Stomach (tissue), 4 donors: ENCODE measurements at regions not wholly inside any gene's neighbourhood (a gene's known extent, or its start where the extent isn't known, plus 50 kb on each side); places are given as distances from the start of the nearest gene placed in this dataset.

Experiments used
- POLR2AphosphoS5 ChIP-seq, 3 donors: sonication (generic); formaldehyde crosslinking; IDR thresholded peaks; one replicate each; pipeline ENCODE4 v1.6.1; 2016; ENCODE audit warnings: antibody characterized with exemption in 3 of 3
- TF ChIP-seq, protein P1 (sequence below), 7 experiments: fragments of 450-650 bp in 4 of 7; fragments of 200-600 bp in 3 of 7; sonication (generic) in 3 of 7; IDR thresholded peaks; one replicate each; pipeline ENCODE4 v1.5.1; 2016 to 2019; ENCODE audit warnings: antibody characterized with exemption in 7 of 7, control low read depth in 2 of 7, mild to moderate bottlenecking in 1 of 7

DNA sequence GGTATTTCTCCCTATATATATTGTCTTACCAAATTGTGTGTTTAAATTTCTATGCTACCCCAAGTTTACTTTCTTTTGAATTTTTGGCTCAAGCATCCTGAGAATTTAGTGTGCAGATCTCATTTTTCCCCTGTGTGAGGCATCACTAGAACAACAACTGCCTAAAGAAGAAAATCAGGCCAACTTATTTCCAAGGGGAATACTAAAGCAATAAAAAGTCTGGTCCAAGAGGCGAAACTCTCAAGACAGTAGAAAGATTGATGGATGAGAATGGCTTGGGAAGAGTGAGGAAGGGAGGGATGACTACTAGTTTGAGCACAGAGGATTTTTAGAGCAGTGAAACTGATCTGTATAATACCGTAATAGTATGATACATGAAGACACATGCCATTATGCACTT is 86.3 kb upstream of the CFAP20DC start:
- TF ChIP-seq, protein P1, sequence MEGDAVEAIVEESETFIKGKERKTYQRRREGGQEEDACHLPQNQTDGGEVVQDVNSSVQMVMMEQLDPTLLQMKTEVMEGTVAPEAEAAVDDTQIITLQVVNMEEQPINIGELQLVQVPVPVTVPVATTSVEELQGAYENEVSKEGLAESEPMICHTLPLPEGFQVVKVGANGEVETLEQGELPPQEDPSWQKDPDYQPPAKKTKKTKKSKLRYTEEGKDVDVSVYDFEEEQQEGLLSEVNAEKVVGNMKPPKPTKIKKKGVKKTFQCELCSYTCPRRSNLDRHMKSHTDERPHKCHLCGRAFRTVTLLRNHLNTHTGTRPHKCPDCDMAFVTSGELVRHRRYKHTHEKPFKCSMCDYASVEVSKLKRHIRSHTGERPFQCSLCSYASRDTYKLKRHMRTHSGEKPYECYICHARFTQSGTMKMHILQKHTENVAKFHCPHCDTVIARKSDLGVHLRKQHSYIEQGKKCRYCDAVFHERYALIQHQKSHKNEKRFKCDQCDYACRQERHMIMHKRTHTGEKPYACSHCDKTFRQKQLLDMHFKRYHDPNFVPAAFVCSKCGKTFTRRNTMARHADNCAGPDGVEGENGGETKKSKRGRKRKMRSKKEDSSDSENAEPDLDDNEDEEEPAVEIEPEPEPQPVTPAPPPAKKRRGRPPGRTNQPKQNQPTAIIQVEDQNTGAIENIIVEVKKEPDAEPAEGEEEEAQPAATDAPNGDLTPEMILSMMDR (IDR thresholded peaks at IDR 0.05) = no peak
- TF ChIP-seq POLR2AphosphoS5 (IDR thresholded peaks at IDR 0.05) = no peak
